Neural cell (in vitro differentiated cells): ENCODE measurements at regions not wholly inside any gene's neighbourhood (a gene's known extent, or its start where the extent isn't known, plus 50 kb on each side); places are given as distances from the start of the nearest gene placed in this dataset.

Experiments used
- CTCF ChIP-seq: fragments of 450-650 bp; IDR thresholded peaks from 2 replicates; pipeline ENCODE4 v1.5.1; 2014; ENCODE audit warnings: antibody characterized with exemption, mild to moderate bottlenecking, moderate library complexity; ENCODE audit not compliant: poor library complexity, severe bottlenecking
- EP300 ChIP-seq: fragments of 450-650 bp; conservative IDR thresholded peaks from 2 replicates; pipeline ENCODE4 v1.6.1; 2014; ENCODE audit warnings: antibody characterized with exemption, mild to moderate bottlenecking, moderate library complexity; ENCODE audit not compliant: poor library complexity, severe bottlenecking
- EZH2 ChIP-seq: fragments of 200-600, 300-800 bp; shearing (Covaris generic), sonication (generic); IDR thresholded peaks from 2 replicates; pipeline ENCODE4 v1.6.1; 2014; ENCODE audit warnings: antibody characterized with exemption, low read length, borderline replicate concordance, mild to moderate bottlenecking; ENCODE audit not compliant: insufficient read depth, poor library complexity, severe bottlenecking
- TF ChIP-seq, protein P1 (sequence below): IDR thresholded peaks from 2 replicates; pipeline ENCODE4 v1.6.1; 2012; ENCODE audit warnings: borderline replicate concordance

DNA sequence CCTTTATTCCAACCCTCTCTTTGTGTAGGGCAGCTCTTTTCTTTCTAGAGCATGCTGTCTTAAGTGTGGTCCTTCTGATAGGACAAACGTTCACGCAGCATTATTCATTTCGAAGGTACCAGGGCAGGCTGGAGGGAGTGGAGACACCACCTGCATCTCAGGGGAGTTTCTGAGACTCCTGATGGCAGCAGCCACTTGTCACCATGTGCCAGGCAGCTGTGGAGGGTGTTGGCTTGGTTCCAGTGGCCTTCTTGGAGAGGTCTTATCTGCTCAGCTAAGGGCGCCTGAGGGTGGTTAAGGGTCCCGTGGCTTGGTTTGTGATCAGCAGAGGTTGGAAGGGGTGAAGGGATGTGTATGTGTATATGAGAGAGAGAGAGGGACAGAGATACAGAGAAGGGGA is 257.1 kb upstream of the EEF2KMT start:
- TF ChIP-seq CTCF (no peak), EZH2 (no peak), EP300 (no peak)
- TF ChIP-seq, protein P1, sequence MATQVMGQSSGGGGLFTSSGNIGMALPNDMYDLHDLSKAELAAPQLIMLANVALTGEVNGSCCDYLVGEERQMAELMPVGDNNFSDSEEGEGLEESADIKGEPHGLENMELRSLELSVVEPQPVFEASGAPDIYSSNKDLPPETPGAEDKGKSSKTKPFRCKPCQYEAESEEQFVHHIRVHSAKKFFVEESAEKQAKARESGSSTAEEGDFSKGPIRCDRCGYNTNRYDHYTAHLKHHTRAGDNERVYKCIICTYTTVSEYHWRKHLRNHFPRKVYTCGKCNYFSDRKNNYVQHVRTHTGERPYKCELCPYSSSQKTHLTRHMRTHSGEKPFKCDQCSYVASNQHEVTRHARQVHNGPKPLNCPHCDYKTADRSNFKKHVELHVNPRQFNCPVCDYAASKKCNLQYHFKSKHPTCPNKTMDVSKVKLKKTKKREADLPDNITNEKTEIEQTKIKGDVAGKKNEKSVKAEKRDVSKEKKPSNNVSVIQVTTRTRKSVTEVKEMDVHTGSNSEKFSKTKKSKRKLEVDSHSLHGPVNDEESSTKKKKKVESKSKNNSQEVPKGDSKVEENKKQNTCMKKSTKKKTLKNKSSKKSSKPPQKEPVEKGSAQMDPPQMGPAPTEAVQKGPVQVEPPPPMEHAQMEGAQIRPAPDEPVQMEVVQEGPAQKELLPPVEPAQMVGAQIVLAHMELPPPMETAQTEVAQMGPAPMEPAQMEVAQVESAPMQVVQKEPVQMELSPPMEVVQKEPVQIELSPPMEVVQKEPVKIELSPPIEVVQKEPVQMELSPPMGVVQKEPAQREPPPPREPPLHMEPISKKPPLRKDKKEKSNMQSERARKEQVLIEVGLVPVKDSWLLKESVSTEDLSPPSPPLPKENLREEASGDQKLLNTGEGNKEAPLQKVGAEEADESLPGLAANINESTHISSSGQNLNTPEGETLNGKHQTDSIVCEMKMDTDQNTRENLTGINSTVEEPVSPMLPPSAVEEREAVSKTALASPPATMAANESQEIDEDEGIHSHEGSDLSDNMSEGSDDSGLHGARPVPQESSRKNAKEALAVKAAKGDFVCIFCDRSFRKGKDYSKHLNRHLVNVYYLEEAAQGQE = no peak
